ENCODE measurements at regions not wholly inside any gene's neighbourhood (a gene's known extent, or its start where the extent isn't known, plus 50 kb on each side); places are given as distances from the start of the nearest gene placed in this dataset.

- H3K4me3 Mint-ChIP-seq (ENCODE audit: unreplicated experiment) = no peak overlapping the region
- Histone ChIP-seq H3K4me1 (no peaks in the 10 kb centered on the region), H3K36me3 (ENCODE audit: control insufficient read depth, insufficient read depth, low read length) (no peaks in the 10 kb centered on the region), H3K27me3 (replicated peaks; ENCODE audit: control insufficient read depth, insufficient read depth, low read length) (no peaks in the 10 kb centered on the region), H3K9me3 (peaks cover under 1% of the 10 kb centered on the region; the same call in 1 of the 2 replicates), H3K4me3 (ENCODE audit: low read depth, low read length) (no peak overlapping the region)
- peaks cover 7% of the 10 kb centered on the region for H3K27me3 Mint-ChIP-seq (ENCODE audit: insufficient read depth, unreplicated experiment)
- no TSS peak for BruUV-seq (replicated peaks)
- H3K4me1 Mint-ChIP-seq (ENCODE audit: low read depth, unreplicated experiment) = no peaks in the 10 kb centered on the region
- H3K9me3 Mint-ChIP-seq (ENCODE audit: unreplicated experiment) = no peaks in the 10 kb centered on the region
- ChIA-PET CTCF (no interaction called here), POLR2A (no interaction called here)
- no peak for TF ChIP-seq CTCF (IDR thresholded peaks at IDR 0.05; ENCODE audit: insufficient read depth in 1 of 2, low read depth in 1 of 2, low read length in 1 of 2, severe bottlenecking in 1 of 2, unreplicated experiment in 1 of 2)
- intact Hi-C loops (cut with micrococcal nuclease; ENCODE audit: unreplicated experiment) = no loop called here
- H3K36me3 Mint-ChIP-seq (ENCODE audit: insufficient read depth, unreplicated experiment) = no peaks in the 10 kb centered on the region
- DNase-seq = no peak
- no peak overlapping the region for H3K27ac Mint-ChIP-seq (ENCODE audit: unreplicated experiment)
These were observed 171.4 kb downstream of the RBFOX3 start for GRCh38 chr17:79439493-79439892.

- no peak for TF ChIP-seq CTCF (IDR thresholded peaks at IDR 0.05; ENCODE audit: insufficient read depth in 1 of 2, low read depth in 1 of 2, low read length in 1 of 2, severe bottlenecking in 1 of 2, unreplicated experiment in 1 of 2)
- DNase-seq = no peak
- no peak overlapping the region for H3K4me3 Mint-ChIP-seq (ENCODE audit: unreplicated experiment)
- POLR2A ChIA-PET = no interaction called here
- no peak overlapping the region for H3K4me3 ChIP-seq (ENCODE audit: low read depth, low read length)
- peaks cover 4% of the 10 kb centered on the region; the same call in 1 of the 2 replicates for H3K9me3 ChIP-seq
- peaks cover 7% of the 10 kb centered on the region for H3K27me3 Mint-ChIP-seq (ENCODE audit: insufficient read depth, unreplicated experiment)
- H3K4me1 Mint-ChIP-seq (ENCODE audit: low read depth, unreplicated experiment) = no peaks in the 10 kb centered on the region
- no peak overlapping the region for H3K27ac Mint-ChIP-seq (ENCODE audit: unreplicated experiment)
- CTCF ChIA-PET = interaction anchor here (1.2 kb wide), 1 partner anchor 220 kb away, joined by 3 read pairs; no protein-coding TSS in a partner anchor
- no TSS peak for BruUV-seq (replicated peaks)
- intact Hi-C loops (cut with micrococcal nuclease; ENCODE audit: unreplicated experiment) = no loop called here
- H3K4me1 ChIP-seq = no peaks in the 10 kb centered on the region
- no peaks in the 10 kb centered on the region for H3K36me3 ChIP-seq (ENCODE audit: control insufficient read depth, insufficient read depth, low read length)
- H3K36me3 Mint-ChIP-seq (ENCODE audit: insufficient read depth, unreplicated experiment) = no peaks in the 10 kb centered on the region
- H3K27me3 ChIP-seq (replicated peaks; ENCODE audit: control insufficient read depth, insufficient read depth, low read length) = no peaks in the 10 kb centered on the region
- no peaks in the 10 kb centered on the region for H3K9me3 Mint-ChIP-seq (ENCODE audit: unreplicated experiment)
These were observed 172.1 kb downstream of the RBFOX3 start for GRCh38 chr17:79438546-79439334.

GRCh38 chr17:79438058-79438457 lies 172.8 kb downstream of the RBFOX3 start:
- intact Hi-C loops (cut with micrococcal nuclease; ENCODE audit: unreplicated experiment) = no loop called here
- POLR2A ChIA-PET = no interaction called here
- H3K36me3 ChIP-seq (ENCODE audit: control insufficient read depth, insufficient read depth, low read length) = no peaks in the 10 kb centered on the region
- no peaks in the 10 kb centered on the region for H3K4me1 ChIP-seq
- TF ChIP-seq CTCF (IDR thresholded peaks at IDR 0.05; ENCODE audit: insufficient read depth in 1 of 2, low read depth in 1 of 2, low read length in 1 of 2, severe bottlenecking in 1 of 2, unreplicated experiment in 1 of 2) = peak in 1 of 2 experiments; percentile 17
- no peak overlapping the region for H3K4me3 Mint-ChIP-seq (ENCODE audit: unreplicated experiment)
- H3K4me1 Mint-ChIP-seq (ENCODE audit: low read depth, unreplicated experiment) = no peaks in the 10 kb centered on the region
- no TSS peak for BruUV-seq (replicated peaks)
- no peak overlapping the region for H3K27ac Mint-ChIP-seq (ENCODE audit: unreplicated experiment)
- no peaks in the 10 kb centered on the region for H3K9me3 Mint-ChIP-seq (ENCODE audit: unreplicated experiment)
- H3K27me3 Mint-ChIP-seq (ENCODE audit: insufficient read depth, unreplicated experiment) = peaks cover 7% of the 10 kb centered on the region
- H3K9me3 ChIP-seq = peaks cover 4% of the 10 kb centered on the region; the same call in 1 of the 2 replicates
- no peak overlapping the region for H3K4me3 ChIP-seq (ENCODE audit: low read depth, low read length)
- no peaks in the 10 kb centered on the region for H3K36me3 Mint-ChIP-seq (ENCODE audit: insufficient read depth, unreplicated experiment)
- DNase-seq = no peak
- H3K27me3 ChIP-seq (replicated peaks; ENCODE audit: control insufficient read depth, insufficient read depth, low read length) = no peaks in the 10 kb centered on the region
- CTCF ChIA-PET = interaction anchor here (1.2 kb wide), 1 partner anchor 221 kb away, joined by 3 read pairs; no protein-coding TSS in a partner anchor

All from Caco-2 (cell line).